Omental fat pad (tissue), 3 donors: ENCODE measurements at regions not wholly inside any gene's neighbourhood (a gene's known extent, or its start where the extent isn't known, plus 50 kb on each side); places are given as distances from the start of the nearest gene placed in this dataset.

Source experiments
- ATAC-seq: fragments of 150-250 bp; one replicate; pipeline ENCODE4 v1.9.1; 2016; ENCODE audit warnings: mild to moderate bottlenecking, moderate library complexity; ENCODE audit not compliant: low FRiP score
- DNase-seq: peaks from one replicate; pipeline ENCODE4 v3.0.0-alpha.2; 2019; ENCODE audit warnings: low spot score
- CTCF ChIP-seq, 3 donors: fragments of 450-650 bp; IDR thresholded peaks; one replicate each; pipeline ENCODE4 v1.5.1; 2016 to 2017; ENCODE audit warnings: antibody characterized with exemption in 3 of 3, mild to moderate bottlenecking in 3 of 3, moderate library complexity in 2 of 3

GRCh38 chr6:104575536-104575935 lies 284.2 kb downstream of the HACE1 start:
- no peak for ATAC-seq
- TF ChIP-seq CTCF (IDR thresholded peaks at IDR 0.05) = no peak
- DNase-seq = no peak

GRCh38 chr6:104574135-104574750 lies 285.5 kb downstream of the HACE1 start:
- no peak for DNase-seq
- ATAC-seq = no peak
- no peak for TF ChIP-seq CTCF (IDR thresholded peaks at IDR 0.05)

GRCh38 chr6:104573350-104573749 lies 286.4 kb downstream of the HACE1 start:
- TF ChIP-seq CTCF (IDR thresholded peaks at IDR 0.05) = no peak
- no peak for DNase-seq
- ATAC-seq = no peak

GRCh38 chr6:104572901-104573300 lies 286.8 kb downstream of the HACE1 start:
- ATAC-seq (no peak), DNase-seq (no peak)
- TF ChIP-seq CTCF (IDR thresholded peaks at IDR 0.05) = no peak

- ATAC-seq (no peak), DNase-seq (no peak)
- no peak for TF ChIP-seq CTCF (IDR thresholded peaks at IDR 0.05)
Measured at GRCh38 chr6:104566411-104566810, 293.3 kb downstream of the HACE1 start.

- DNase-seq (no peak), ATAC-seq (no peak)
- TF ChIP-seq CTCF (IDR thresholded peaks at IDR 0.05) = no peak
Measured at GRCh38 chr6:104563306-104563705, 296.4 kb downstream of the HACE1 start.

GRCh38 chr6:104559435-104560202 lies 300.1 kb downstream of the HACE1 start:
- no peak for TF ChIP-seq CTCF (IDR thresholded peaks at IDR 0.05)
- DNase-seq (no peak), ATAC-seq (no peak)
